Fibroblast of skin of left biceps (primary cell): ENCODE measurements at regions not wholly inside any gene's neighbourhood (a gene's known extent, or its start where the extent isn't known, plus 50 kb on each side); places are given as distances from the start of the nearest gene placed in this dataset.
"Not testable (repeated sequence)": the region's sequence is repeated elsewhere in the genome, so short reads cannot be mapped to it uniquely, and the experiment has no call there.

Experiments
- DNase-seq, 2 experiments: peaks; one replicate each; pipeline ENCODE4 v3.0.0-alpha.2; 2013; ENCODE audit warnings: low read depth in 2 of 2

DNA sequence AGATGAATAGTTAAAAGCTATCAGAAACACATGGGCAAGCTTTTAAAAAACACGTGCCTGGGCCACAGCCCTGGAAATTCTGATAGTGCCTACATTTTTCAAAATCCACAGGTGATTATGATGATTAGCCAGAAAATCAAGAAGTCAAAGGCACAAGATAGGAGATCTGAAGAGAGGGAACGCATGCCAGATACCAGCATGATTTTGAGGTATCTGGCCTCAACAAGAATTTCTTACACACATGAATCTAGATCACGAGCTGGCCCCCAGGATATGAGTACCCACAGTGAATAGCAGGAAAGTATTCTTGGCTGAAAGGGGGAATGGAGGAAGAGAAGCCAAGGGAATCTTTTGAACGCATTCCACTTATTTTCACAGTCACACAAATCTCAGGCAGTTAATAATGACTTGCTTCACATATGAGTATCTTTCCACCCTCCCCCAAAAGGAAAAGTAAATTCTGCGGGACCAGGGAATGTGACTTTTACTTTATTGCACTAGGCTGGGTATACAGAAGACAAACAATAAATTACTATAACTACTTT lies 438.2 kb downstream of the BCAT1 start:
- DNase-seq: no peak

DNA sequence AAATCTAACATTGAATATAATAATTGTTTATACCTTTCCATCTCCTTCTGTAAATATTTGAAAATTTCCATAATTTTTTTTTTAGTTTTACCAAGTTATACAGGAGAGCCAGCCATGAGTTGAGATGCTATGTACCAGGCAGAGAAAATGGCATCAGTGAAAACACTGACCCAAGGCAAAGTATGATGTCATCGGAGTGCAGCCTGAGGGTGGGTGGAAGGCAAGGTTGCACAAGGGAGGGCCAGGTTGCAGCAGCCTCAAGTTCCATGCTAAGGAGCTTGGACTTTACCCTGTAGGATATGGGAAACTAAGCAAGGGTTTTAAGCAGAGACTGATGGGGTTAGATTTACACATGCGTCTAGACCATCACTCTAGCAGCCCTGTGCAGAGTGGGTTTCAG lies 441.1 kb downstream of the BCAT1 start:
- DNase-seq: no peak

DNA sequence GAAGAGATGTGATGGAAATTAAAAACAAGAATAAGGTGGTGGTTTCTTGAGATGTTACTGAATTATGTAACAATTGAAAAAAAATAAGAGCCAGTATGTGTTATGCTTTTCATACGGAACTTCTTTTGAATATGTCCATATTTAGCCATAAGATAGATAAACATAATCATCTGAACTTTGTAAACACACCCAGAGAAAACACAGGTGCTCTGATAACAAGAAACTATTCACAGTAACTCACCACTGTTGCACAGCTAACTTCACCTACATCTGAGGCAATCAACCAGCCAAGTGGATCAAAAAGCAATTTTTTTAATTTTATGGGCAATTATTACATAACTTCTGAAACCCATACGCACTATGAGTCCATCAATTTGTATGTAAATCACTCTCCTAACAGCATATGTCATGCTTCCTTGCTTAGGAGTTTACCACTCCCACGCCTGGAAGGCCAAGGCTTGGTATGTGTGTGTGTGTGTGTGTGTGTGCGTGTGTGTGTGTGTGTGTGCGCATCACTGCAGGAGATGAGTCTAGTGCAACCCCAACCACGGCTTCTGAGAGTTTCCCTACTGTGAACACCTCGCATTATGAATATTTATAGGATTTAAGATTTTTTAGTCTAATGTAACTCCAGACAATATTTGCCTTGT lies 443.4 kb downstream of the BCAT1 start:
- no peak for DNase-seq

DNA sequence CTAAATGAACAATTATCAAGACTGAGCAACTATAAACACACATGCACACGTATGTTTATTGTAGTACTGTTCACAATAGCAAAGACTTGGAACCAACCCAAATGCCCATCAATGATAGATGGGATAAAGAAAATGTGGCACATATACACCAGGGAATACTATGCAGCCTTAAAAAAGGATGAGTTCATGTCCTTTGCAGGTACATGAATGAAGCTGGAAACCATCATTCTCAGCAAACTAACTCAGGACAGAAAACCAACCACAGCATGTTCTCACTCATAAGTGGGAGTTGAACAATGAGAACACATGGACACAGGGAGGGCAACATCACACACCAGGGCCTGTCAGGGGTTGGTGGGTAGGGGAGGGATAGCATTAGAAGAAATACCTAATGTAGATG lies 445.4 kb downstream of the BCAT1 start:
- not testable (repeated sequence) for DNase-seq

DNA sequence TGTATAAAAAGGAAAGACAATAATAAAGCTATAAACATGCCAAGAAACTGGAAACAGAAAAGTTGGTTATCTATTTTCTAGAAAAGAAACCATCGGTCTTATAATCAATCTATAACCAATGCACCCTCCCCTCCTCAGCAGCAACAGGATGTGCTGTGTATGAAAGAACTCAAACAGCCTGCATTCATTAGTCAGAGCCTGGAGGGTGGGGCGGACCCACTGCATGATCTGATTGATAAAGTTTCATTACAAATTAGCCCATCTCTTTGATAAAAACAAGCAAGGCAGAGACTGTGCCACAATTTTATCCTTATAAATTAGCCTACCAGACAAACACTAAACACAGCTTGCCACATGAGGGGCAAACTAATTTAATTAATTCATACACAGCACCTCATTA lies 448.1 kb downstream of the BCAT1 start:
- no peak for DNase-seq

DNA sequence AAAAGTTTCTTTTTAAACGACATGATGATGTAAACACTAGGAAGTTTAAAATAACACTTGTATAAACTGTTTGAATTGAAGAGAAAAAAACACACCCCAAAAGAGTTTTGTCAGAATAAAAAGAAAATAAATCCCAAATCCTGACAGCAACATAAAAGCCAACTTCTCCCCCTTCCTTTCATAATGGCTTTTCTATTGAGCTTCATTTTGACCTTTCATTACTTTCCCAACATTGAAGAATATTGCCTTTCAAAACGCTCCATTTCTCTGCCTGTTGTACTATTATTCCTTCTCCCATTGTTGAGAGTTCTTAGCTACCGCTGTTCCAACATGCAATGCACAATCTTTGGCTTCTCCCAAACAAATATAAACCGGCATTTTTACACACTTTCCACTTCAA lies 448.5 kb downstream of the BCAT1 start:
- no peak for DNase-seq

DNA sequence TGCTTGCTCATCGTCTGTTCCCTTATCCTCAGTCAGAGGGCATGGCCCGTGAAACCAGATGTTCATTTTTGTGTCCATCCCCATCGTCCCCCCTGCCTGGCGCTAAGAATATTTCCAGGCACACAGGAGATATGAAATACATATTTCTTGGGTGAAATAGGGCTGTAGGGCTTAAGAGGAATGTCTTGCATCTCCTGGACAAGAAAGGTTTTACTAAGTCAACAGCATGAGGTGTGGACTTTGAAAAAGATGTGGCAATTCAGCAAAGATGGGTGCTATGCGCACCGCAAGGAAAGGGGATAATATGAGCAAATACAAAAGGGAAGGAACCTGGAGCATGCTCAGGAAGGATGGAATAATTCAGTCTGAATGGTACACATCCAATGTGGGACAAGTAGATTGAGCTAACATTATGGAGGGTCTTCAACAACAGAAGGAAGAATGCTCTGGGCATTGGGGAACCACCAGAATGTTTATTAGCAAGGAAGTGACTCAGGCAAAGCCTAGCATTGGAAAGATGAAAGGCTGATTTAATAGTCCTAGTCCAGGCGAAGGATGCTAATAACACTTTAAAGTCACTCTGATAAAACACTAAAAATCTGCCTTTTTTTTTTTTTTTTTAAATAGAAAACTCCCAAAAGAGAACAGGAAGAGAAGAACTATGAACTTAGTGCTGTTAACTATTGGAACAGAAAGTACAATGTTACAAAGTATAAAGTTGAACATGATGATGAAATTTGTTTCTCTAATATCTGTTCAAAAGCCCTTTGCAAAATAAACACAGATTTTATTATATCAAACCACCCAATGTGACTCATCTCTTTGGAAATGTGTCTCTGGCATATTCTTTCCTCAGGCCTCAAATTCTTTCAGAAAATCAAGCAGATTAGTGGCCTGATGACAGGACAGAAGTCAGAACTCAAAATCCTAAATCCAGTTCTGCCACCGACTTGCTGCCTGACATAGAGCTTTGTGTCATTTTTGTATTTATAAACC lies 449.5 kb downstream of the BCAT1 start:
- DNase-seq: peak; percentile 8 to 17

DNA sequence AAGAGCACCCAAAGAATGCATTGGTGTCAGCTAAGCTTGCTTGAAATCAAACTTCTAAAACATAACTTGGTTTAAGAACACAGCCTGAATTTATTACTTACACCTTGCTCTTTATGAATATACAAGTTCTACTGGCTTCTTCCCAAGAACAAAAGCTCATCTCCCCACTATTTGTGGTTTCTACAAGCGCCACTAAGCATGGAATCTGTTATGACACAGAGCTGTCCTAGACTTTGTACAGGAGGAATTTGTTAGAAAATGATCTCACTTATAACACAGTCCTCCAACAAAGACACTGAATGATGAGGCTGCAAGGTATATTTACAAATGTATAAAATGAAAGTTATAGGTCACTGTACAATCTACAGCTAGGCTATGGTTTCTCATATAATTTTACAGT lies 452.1 kb downstream of the BCAT1 start:
- DNase-seq: peak; percentile 16 to 23

DNA sequence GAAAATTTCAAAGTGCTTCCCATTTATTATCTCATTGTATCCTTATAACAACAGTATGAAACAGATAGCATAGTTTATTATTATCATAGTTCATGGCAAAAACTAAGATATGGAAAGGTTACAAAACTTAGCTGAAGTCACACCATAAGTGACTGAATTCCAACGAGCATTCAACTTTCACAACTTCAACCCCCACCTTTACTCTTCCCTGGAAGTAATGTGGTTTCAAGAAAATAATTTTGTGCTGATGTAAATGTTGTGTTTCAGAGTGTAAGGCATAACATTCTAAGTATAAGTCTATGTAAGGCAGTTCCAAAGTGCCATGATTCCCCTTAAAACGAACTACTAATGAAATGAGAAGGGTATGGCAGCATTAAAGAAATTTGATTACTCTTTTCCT lies 454.5 kb downstream of the BCAT1 start:
- DNase-seq: no peak

DNA sequence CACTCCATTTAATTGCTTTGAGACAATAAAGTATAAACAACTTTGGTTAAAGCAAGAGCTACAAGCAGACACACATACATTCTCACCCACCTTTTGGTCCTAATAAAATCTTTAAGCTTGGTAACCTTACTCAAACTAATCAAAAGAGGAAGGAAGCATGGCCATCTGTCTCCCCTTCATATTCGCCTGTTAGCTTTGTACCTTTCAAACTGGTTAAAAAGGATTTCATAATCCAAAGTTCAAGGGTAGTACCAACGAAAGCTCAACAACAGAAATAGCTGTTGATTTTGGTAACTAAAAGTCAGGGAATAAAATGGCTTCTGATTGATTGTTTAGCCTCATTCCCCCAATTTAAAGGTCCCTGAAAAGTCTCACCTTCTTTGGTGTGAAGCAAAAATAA lies 456.9 kb downstream of the BCAT1 start:
- DNase-seq: no peak

DNA sequence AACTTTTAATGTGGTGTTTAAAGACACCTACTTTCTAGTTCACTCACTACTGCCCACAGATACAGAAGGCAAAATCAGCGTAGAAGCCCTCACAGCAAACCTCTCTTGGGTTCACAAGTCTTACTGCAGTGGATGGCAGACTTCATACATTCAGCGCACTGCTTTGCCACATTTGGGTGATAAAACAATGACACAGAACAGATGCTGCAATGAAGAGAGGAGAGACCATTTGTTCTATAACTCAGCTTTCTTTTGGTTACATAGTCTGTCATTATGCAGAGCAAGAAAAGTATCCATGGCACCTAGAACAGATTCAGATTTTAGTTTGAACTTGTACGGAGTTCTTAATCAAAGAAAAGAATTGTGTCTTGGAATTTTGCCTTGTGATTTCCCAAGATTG lies 459.0 kb downstream of the BCAT1 start:
- DNase-seq: no peak

DNA sequence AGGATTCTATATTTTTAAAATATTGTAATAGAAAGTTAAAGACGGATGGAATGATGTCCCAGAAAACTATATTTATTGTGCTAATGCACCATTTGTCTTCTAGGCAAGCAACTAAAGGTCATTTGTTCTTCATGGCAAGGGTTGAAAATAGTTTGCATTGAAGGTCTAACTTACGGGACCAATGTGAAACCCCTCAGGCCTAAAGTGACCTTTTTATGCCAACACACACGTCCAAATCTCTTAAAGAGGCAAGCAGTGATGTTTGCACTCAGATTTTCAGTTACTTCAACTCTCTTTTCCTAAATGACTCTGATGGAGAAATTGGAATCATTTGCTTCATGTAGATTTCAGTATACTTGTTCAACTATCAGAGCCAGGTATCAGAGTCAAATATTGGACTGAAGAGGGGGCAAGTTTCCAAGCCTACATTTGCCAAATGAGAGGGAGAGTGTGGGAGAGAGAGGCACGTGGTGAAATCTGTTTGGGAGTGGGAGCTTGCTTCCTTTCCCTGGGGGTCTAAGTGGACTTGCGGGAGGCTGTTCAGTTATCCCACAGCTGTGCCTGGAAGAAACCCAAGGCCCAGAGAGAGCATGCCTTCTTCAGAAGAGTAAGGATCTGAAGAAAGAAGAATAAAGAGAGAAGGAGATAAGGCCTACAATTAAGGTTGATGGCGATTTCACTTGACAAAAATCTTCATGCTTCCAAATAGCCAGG lies 459.8 kb downstream of the BCAT1 start:
- DNase-seq: no peak

DNA sequence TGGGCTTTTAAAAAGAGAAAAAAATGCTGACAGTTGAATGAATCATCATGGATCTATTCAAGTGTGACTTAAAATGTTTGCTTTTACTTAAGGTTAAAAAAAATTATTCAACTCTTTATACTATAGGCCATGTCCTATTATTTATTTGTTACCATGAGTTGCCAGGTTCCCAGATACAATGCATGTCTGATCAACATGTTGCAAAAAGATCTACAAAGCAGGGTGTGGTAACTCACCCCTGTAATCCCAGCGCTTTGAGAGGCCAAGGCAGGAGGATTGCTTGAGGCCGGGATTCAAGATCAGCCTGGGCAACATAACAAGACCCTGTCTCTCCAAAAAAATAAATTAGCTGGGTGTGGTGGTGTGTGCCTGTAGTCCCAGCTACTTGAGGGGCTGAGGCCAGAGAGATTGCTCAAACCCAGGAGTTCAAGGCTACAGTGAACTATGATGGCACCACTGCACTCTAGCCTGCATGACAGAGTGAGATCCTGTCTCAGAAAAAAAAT lies 460.8 kb downstream of the BCAT1 start:
- DNase-seq: no peak

DNA sequence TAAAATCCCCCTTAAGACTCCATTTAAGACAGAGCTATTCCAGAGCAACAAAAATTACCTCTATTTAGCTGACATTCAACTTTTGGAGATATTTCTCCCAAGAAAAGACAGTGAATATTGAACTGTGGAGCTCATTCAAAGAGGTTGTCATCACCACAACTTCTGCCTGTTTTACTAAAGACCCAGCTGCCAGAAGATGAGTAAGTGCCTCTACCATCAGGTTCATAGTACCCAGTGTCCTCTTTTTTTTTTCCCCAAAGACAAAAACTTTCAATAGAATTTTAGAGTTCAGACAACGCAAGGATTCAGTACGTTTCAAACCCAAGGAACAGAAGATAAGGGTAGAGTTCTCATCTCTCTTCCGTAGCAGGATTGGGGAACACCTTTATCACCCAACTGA lies 461.3 kb downstream of the BCAT1 start:
- no peak for DNase-seq

DNA sequence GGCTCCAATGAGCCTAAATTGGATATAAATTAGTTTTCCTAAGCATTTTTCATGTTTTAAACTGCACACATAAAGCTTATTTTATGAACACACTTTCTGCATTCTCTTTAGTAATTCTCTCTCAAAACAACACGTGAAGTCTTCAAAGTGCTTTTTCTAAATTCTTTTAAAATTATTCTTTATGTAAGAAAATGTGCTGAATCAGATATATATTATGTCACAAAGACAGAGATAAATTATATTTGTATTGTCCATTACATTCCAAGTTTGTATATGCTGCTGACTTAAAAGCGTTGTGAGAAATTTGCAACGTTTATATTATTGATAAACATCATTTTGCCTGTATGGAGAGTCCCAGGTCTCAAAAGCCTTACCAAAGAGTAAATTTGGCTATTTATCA lies 465.2 kb downstream of the BCAT1 start:
- DNase-seq: no peak

DNA sequence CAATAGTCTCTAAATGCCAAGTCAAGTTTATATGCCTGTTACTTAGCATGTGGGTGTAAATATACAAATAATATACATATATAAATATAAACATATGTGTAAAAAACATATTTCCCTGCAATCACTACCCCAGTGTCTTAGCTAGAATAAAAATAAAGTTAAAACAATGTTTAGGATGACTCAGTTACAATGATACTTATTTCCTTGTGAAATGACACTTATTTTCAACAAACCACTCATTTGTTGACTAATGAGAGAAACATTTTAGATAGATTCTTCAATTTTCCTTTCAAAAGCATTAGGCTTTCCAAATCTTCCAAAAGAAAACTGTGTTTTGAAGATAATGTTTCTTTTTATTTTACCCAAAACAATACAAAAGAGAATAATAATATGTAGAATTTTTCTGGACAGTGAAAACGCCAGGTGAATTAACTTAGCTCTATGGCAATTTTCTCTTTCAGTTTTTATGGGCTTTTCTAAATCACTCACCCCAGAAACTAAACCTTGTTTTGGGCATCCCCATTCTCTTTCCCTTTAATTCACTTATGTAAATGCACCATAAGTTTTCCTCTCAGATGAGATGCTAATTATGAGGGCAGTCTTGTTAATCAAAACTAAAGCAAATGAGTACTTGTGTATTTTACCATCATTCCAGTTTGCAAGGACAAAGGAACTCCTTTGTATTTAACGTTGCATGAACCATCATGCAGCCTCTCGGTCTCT lies 465.9 kb downstream of the BCAT1 start:
- no peak for DNase-seq

DNA sequence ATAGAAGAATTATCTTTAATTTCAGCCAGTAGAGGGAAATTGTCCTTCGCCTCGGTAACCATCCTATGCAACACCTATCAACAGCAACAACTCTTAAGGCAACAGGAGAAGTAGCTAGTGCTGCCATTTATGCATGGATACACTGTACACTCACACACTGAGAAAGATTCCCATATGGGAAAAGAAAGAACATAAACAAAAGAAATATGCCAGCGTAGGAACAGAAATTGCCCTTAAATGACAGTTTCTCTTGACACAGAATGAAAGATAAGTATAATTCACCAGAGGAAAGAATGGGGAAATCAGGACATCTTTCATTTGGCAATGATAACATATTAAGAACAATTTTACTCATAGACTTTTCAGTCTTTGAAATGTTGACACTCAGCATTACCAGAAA lies 466.9 kb downstream of the BCAT1 start:
- DNase-seq: no peak

DNA sequence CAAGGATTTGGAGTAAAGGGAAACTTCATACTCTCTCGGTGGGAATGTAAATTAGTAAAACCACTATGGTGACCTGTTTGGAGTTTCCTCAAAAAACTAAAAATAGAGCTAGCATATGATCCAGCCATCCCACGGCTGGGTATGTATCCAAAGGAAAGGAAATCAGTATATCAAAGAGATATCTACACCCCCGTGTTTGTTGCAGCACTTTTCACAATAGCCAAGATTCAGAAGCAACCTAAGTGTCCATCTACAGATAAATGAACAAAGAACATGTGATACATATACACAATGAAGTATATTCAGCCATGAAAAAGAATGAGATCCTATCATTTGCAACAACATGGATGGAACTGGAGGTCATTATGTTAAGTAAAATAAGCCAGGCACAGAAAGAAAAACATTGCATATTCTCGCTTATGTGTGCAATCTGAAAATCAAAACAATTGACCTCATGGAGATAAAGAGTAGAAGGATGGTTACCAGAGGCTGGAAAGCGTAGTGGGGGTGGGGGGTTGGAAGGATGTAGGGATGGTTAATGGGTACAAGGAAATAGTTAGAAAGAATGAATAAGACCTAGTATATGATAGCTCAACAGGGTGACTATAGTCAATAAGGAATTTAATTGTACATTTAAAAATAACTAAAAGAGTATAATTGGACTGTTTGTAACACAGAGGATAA lies 468.0 kb downstream of the BCAT1 start:
- DNase-seq: no peak

DNA sequence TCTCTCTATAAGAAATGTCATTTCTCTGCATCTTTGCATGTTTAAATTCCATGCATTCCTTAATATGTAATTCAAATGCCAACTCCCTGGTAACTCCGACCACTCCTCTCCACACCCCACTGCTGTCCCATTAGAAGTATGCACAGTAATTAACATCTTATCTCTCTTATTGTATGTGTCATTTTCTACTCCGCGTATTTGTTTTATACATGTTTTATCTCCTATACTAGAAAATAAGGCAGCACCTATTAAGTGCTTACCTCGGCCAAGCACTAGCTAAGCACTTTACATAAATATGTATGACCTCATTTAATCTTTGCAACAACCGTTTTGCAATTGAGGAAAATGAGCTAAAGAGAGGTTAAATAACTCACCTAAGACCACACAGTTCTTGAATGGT lies 469.8 kb downstream of the BCAT1 start:
- no peak for DNase-seq

DNA sequence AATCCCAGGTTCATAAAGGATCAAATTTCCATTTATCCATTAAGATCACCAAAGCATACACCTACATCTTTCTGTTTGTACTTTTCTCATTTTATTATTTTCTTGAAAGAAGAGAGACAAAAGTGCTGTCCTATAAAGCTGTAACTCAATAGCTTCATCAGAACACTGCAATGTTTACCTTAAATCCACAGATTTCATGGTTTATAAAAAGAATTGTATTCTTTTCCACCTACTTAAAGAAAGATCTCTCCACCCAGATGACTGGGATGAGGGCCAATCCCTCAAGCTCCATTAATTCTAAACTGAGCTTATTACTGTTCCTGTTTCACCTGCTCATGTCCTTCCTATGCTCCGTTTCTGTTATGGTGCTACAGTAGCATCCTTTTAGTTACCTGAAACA lies 470.6 kb downstream of the BCAT1 start:
- no peak for DNase-seq

DNA sequence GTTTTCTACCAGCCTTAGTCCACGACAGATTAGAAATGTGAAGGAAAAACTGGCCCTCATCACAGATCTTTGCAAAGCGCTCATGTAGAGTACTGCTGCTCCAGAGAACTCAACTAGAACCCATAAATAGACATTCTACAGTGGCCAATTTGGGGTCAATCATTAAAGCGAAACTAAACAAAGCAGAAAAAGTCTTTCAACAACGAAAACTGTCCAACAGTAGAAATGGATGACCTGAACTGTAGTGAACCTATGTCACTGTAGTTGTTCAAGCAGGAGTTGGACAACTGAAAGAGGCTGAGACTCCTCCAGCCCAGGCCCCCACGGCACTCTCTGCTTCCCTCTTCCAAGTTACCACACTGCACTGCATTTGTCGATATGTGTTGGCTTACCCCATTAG lies 472.6 kb downstream of the BCAT1 start:
- no peak for DNase-seq
